Lower leg skin (tissue), 3 donors: ENCODE measurements at regions not wholly inside any gene's neighbourhood (a gene's known extent, or its start where the extent isn't known, plus 50 kb on each side); places are given as distances from the start of the nearest gene placed in this dataset.
"Not testable (repeated sequence)": the region's sequence is repeated elsewhere in the genome, so short reads cannot be mapped to it uniquely, and the experiment has no call there.

Experiments used
- POLR2A ChIP-seq, 2 donors: fragments of 450-650 bp; IDR thresholded peaks; one replicate each; pipeline ENCODE4 v1.6.1; 2016 to 2017; ENCODE audit warnings: antibody characterized with exemption in 2 of 2, mild to moderate bottlenecking in 1 of 2, moderate library complexity in 1 of 2
- TF ChIP-seq, protein P1 (sequence below), 3 donors: fragments of 450-650 bp; IDR thresholded peaks; one replicate each; pipeline ENCODE4 v1.5.1; 2016; ENCODE audit warnings: antibody characterized with exemption in 3 of 3, mild to moderate bottlenecking in 3 of 3, moderate library complexity in 2 of 3

DNA sequence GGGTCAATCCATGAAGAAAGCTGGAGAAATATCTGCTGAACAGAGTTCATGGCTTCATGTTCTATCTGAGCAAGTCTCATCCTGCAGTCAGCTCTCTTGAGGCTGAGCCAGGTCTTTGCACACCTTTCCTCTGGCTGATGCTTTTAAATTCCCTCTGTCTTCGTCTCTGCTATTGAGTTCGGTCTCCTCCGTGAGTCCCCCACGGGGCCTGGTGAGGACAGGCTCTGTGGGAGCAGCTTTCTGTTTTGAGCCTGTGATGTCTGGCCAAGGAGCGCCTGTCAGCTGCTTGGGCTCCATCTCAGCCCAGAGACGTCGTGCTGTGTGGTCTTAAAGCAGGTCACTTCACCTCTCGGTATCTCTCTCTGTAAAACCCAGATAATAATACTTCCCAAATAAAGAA lies 55.9 kb downstream of the RNU1-4 start:
- TF ChIP-seq POLR2A (IDR thresholded peaks at IDR 0.05), result not testable (repeated sequence)
- TF ChIP-seq, protein P1, sequence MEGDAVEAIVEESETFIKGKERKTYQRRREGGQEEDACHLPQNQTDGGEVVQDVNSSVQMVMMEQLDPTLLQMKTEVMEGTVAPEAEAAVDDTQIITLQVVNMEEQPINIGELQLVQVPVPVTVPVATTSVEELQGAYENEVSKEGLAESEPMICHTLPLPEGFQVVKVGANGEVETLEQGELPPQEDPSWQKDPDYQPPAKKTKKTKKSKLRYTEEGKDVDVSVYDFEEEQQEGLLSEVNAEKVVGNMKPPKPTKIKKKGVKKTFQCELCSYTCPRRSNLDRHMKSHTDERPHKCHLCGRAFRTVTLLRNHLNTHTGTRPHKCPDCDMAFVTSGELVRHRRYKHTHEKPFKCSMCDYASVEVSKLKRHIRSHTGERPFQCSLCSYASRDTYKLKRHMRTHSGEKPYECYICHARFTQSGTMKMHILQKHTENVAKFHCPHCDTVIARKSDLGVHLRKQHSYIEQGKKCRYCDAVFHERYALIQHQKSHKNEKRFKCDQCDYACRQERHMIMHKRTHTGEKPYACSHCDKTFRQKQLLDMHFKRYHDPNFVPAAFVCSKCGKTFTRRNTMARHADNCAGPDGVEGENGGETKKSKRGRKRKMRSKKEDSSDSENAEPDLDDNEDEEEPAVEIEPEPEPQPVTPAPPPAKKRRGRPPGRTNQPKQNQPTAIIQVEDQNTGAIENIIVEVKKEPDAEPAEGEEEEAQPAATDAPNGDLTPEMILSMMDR (IDR thresholded peaks at IDR 0.05), result not testable (repeated sequence)
